ENCODE measurements at regions not wholly inside any gene's neighbourhood (a gene's known extent, or its start where the extent isn't known, plus 50 kb on each side); places are given as distances from the start of the nearest gene placed in this dataset.

DNA sequence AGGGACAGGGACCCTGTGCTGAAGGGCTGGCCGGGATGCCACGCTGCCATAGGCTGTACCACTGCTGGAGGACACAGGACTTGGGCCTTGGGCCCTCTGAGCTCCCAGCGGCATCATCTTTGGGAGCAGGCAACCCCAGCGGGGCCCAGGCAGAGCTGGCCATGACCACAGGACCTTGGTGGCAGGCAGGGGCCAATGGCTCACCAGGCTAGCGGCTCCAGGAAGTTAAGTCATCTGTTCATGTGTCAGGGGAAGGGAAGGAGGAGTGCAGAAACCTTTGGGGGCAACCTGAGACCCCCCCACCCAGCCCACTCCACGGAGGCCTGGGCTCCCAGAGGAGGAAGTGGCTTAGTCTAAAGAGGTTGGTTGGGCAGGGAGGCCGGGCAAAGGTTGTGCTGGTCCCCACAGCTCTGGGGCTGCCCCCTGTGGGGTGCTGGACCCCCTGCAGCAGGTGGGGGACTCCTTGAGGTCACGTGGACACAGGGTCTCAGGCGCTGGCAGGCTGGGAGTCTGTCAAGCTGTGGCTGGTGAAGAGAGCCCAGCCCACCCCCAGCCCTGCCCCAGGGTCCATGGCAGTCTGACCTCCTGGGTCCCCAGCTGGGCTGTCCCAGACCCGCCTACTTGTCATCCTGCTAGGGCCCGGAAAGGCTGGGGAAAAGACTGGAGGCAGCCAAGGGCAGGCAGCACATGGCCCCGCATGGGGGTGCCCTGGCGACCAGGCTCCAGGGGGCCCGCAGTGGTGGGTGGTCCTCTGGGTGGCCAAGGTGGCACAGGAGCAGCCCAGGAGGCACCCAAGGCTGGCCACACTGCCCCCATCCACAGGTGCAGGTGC lies 184.3 kb downstream of the IGLL1 start:
- FAIRE-seq (no peak), DNase-seq (ENCODE audit: low read depth in 1 of 2, low spot score in 2 of 2) (no peak)
- no peak overlapping the region for H2BK15ac ChIP-seq (ENCODE audit: low read length)
- no peak overlapping the region for H2AK5ac ChIP-seq (ENCODE audit: low read depth, low read length)
- 84% methylated on average over 14 of the region's 14 CpGs; no CpG with 5 or more reads in 1 of the 2 experiments for WGBS, 2 experiments (ENCODE audit: extremely low coverage in 1 of 2, insufficient coverage in 1 of 2, insufficient read length in 1 of 2, insufficient replicate concordance in 2 of 2, low coverage in 1 of 2, low lambda C conversion rate in 2 of 2, missing lambda C conversion rate in 1 of 2)
- no peaks in the 10 kb centered on the region; a peak in 1 of 7 replicates for H3K27me3 ChIP-seq (replicated peaks in 1 of 4; ENCODE audit: control insufficient read depth in 3 of 4, extremely low read depth in 1 of 4, insufficient read depth in 3 of 4, low read length in 3 of 4)
- H3K23me2 ChIP-seq (ENCODE audit: low read depth, low read length) = no peaks in the 10 kb centered on the region
- H4K91ac ChIP-seq (replicated peaks; ENCODE audit: insufficient read length, low read length) = no peak overlapping the region
- no peak overlapping the region for H3K56ac ChIP-seq (replicated peaks; ENCODE audit: insufficient read length, low read depth, low read length)
- H2BK12ac ChIP-seq (ENCODE audit: low read depth, low read length) = no peak overlapping the region
- no peak overlapping the region for H3K4me3 ChIP-seq (ENCODE audit: extremely low read depth in 1 of 4, insufficient read depth in 2 of 4, low read depth in 3 of 4, low read length in 4 of 4)
- H3K9ac ChIP-seq (replicated peaks in 1 of 4; ENCODE audit: extremely low read depth in 1 of 4, low read depth in 3 of 4, low read length in 3 of 4) = no peak overlapping the region
- no peaks in the 10 kb centered on the region for H3K4me1 ChIP-seq (replicated peaks in 1 of 4; ENCODE audit: control insufficient read depth in 3 of 4, insufficient read depth in 4 of 4, low read length in 3 of 4)
- no peak overlapping the region for H2BK120ac ChIP-seq (replicated peaks; ENCODE audit: low read depth, low read length)
- no peak overlapping the region for H3K27ac ChIP-seq (ENCODE audit: low read depth, low read length)
- no peaks in the 10 kb centered on the region for H3K36me3 ChIP-seq (ENCODE audit: control insufficient read depth in 2 of 4, insufficient read depth in 4 of 4, low read length in 3 of 4)
- TF ChIP-seq TAF1 (IDR thresholded peaks at IDR 0.05; ENCODE audit: low read depth, low read length) (no peak), KDM5A (IDR thresholded peaks at IDR 0.05; ENCODE audit: low read length) (no peak), RFX5 (IDR thresholded peaks at IDR 0.05; ENCODE audit: borderline replicate concordance, low read depth, low read length) (no peak), RNF2 (IDR thresholded peaks at IDR 0.05; ENCODE audit: borderline replicate concordance, low read depth, low read length, missing control alignments, poor library complexity, severe bottlenecking) (no peak), RXRA (IDR thresholded peaks at IDR 0.05; ENCODE audit: insufficient read depth, low read depth, low read length) (no peak)
- POLR2A ChIA-PET (ENCODE audit: partially characterized antibody) = no interaction called here
- no peak overlapping the region for H2AFZ ChIP-seq (ENCODE audit: low read length)
- no peak overlapping the region for H4K5ac ChIP-seq (ENCODE audit: insufficient read length, low read depth, low read length)
- H2BK20ac ChIP-seq (ENCODE audit: low read length) = no peak overlapping the region
- no peaks in the 10 kb centered on the region for H3K9me3 ChIP-seq (ENCODE audit: insufficient read depth in 2 of 2, low read depth in 1 of 2, low read length in 1 of 2)
- no peak overlapping the region for H3K18ac ChIP-seq (ENCODE audit: extremely low read depth, low read length)
- H3K79me2 ChIP-seq (ENCODE audit: control insufficient read depth in 1 of 2, insufficient read depth in 2 of 2, low read length in 2 of 2) = no peaks in the 10 kb centered on the region
- no peak overlapping the region for H3K4ac ChIP-seq (replicated peaks; ENCODE audit: insufficient read length, low read depth, low read length)
- H4K20me1 ChIP-seq (replicated peaks in 1 of 2; ENCODE audit: control insufficient read depth in 1 of 2, insufficient read depth in 2 of 2, low read length in 2 of 2) = no peaks in the 10 kb centered on the region
- no peak overlapping the region for H3K14ac ChIP-seq (ENCODE audit: insufficient read length)
- no peak overlapping the region for H3K4me2 ChIP-seq (ENCODE audit: insufficient read depth in 1 of 2, low read depth in 2 of 2, low read length in 2 of 2)
- H4K8ac ChIP-seq (ENCODE audit: extremely low read depth, insufficient read depth, low read length) = no peak overlapping the region; the same call in 1 of the 2 replicates
- no peak overlapping the region for H3K23ac ChIP-seq (ENCODE audit: insufficient read length)
- H3K79me1 ChIP-seq (ENCODE audit: low read depth, low read length) = no peaks in the 10 kb centered on the region
- CTCF ChIA-PET (ENCODE audit: partially characterized antibody) = interaction anchor here (1.1 to 1.3 kb wide), 2 partner anchors 10 to 33 kb away, joined by 3 to 5 read pairs; no protein-coding TSS in a partner anchor
- H2BK5ac ChIP-seq (ENCODE audit: low read depth, low read length) = no peak overlapping the region

All from H1 (cell line).